ENCODE measurements at regions not wholly inside any gene's neighbourhood (a gene's known extent, or its start where the extent isn't known, plus 50 kb on each side); places are given as distances from the start of the nearest gene placed in this dataset.

GRCh38 chr4:17317526-17317925 is 194.4 kb downstream of the QDPR start:
- no peaks in the 10 kb centered on the region for H3K27me3 ChIP-seq (ENCODE audit: insufficient read depth)
- H3K4me3 ChIP-seq = no peak overlapping the region
- H3K4me2 ChIP-seq = no peak overlapping the region
- DNase-seq (ENCODE audit: low spot score) (no peak), ATAC-seq (no peak)
- no peak overlapping the region for H3K27ac ChIP-seq (ENCODE audit: low read depth)
- H3K36me3 Mint-ChIP-seq (ENCODE audit: low read depth) = no peaks in the 10 kb centered on the region
- no peaks in the 10 kb centered on the region for H3K9me3 Mint-ChIP-seq
- H3K79me2 ChIP-seq (replicated peaks; ENCODE audit: insufficient read depth) = no peaks in the 10 kb centered on the region
- H3F3A ChIP-seq (replicated peaks; ENCODE audit: low read depth) = no peaks in the 10 kb centered on the region
- no peak overlapping the region for H2AFZ ChIP-seq
- no peaks in the 10 kb centered on the region for H3K27me3 Mint-ChIP-seq (ENCODE audit: insufficient read depth, low read depth, poor library complexity)
- H3K27ac Mint-ChIP-seq = no peak overlapping the region
- H3K4me3 Mint-ChIP-seq = no peak overlapping the region
- peaks cover 4% of the 10 kb centered on the region; the same call in 1 of the 2 replicates for H3K9me2 ChIP-seq (ENCODE audit: insufficient read depth)
- H3K36me3 ChIP-seq (ENCODE audit: insufficient read depth) = no peaks in the 10 kb centered on the region
- H4K20me1 ChIP-seq (replicated peaks; ENCODE audit: insufficient read depth) = no peaks in the 10 kb centered on the region
- H3K4me1 Mint-ChIP-seq = peaks cover 4% of the 10 kb centered on the region; the same call in 2 of the 3 replicates
- TF ChIP-seq ZNF331 (CRISPR knock-in tag; IDR thresholded peaks at IDR 0.05; ENCODE audit: low read depth) = no peak
- TF ChIP-seq ETS1 (IDR thresholded peaks at IDR 0.05) = no peak
- TF ChIP-seq EZH2 (IDR thresholded peaks at IDR 0.05; ENCODE audit: low read depth, unreplicated experiment) = no peak
- H3K4me1 ChIP-seq (ENCODE audit: insufficient read depth) = peaks cover 8% of the 10 kb centered on the region; the same call in 1 of the 2 replicates

GRCh38 chr4:17316566-17316965 is 195.3 kb downstream of the QDPR start:
- Histone ChIP-seq H3K27me3 (ENCODE audit: insufficient read depth) (no peaks in the 10 kb centered on the region), H3K9me2 (ENCODE audit: insufficient read depth) (peaks cover 4% of the 10 kb centered on the region; the same call in 1 of the 2 replicates), H2AFZ (0 out of 2 replicates have a peak overlapping the region, but pooled peaks have one; percentile 6), H3K79me2 (replicated peaks; ENCODE audit: insufficient read depth) (no peaks in the 10 kb centered on the region), H3F3A (replicated peaks; ENCODE audit: low read depth) (no peaks in the 10 kb centered on the region), H3K36me3 (ENCODE audit: insufficient read depth) (no peaks in the 10 kb centered on the region), H3K4me1 (ENCODE audit: insufficient read depth) (peaks cover 2% of the 10 kb centered on the region; the same call in 1 of the 2 replicates), H3K4me3 (no peak overlapping the region), H4K20me1 (replicated peaks; ENCODE audit: insufficient read depth) (no peaks in the 10 kb centered on the region), H3K4me2 (no peak overlapping the region), H3K27ac (ENCODE audit: low read depth) (no peak overlapping the region)
- TF ChIP-seq ZNF462 (CRISPR knock-in tag; IDR thresholded peaks at IDR 0.05) = no peak
- TF ChIP-seq REST (IDR thresholded peaks at IDR 0.05; ENCODE audit: unreplicated experiment) = no peak
- TF ChIP-seq JUNB (IDR thresholded peaks at IDR 0.05; ENCODE audit: unreplicated experiment) = no peak
- TF ChIP-seq ZNF331 (CRISPR knock-in tag; IDR thresholded peaks at IDR 0.05; ENCODE audit: low read depth) = no peak
- TF ChIP-seq EZH2phosphoT487 (IDR thresholded peaks at IDR 0.05; ENCODE audit: unreplicated experiment) = no peak
- no peak for TF ChIP-seq NANOG (IDR thresholded peaks at IDR 0.05; ENCODE audit: borderline replicate concordance)
- ATAC-seq = no peak
- H3K4me1 Mint-ChIP-seq = peaks cover under 1% of the 10 kb centered on the region; the same call in 2 of the 3 replicates
- no peaks in the 10 kb centered on the region for H3K36me3 Mint-ChIP-seq (ENCODE audit: low read depth)
- no peaks in the 10 kb centered on the region for H3K9me3 Mint-ChIP-seq
- no peaks in the 10 kb centered on the region for H3K27me3 Mint-ChIP-seq (ENCODE audit: insufficient read depth, low read depth, poor library complexity)
- no peak overlapping the region for H3K4me3 Mint-ChIP-seq
- no peak for DNase-seq (ENCODE audit: low spot score)
- H3K27ac Mint-ChIP-seq = no peak overlapping the region

Data from GM23338 (cell line).